ENCODE measurements at regions not wholly inside any gene's neighbourhood (a gene's known extent, or its start where the extent isn't known, plus 50 kb on each side); places are given as distances from the start of the nearest gene placed in this dataset.

DNA sequence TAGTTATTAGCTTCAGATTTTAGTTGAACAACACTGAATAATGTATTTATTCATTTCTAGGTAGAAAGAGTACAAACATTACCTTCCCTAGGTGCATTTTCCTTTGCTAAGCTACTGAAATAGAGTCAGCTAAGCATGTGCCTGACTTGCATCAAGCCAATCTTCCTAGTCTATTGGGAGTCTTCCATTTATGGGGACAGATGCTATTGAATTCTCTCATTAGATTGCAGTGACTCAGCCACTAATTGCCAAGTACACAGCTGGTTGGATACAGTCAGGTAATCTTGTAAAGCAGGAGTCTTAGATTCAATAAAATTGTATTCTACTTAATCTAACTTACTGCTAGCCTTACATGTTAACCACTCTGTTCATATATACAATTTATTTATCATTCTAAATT is 55.2 kb upstream of the RPS13 start:
- DNase-seq (no peak), ATAC-seq (no peak)
- H3K9me3 Mint-ChIP-seq, result no peaks in the 10 kb centered on the region
- H3K4me3 ChIP-seq (ENCODE audit: low read length), result no peak overlapping the region
- H3K27me3 ChIP-seq (ENCODE audit: control insufficient read depth, insufficient read depth, low read length), result no peaks in the 10 kb centered on the region
- peaks cover 42% of the 10 kb centered on the region for H3K36me3 ChIP-seq (ENCODE audit: control insufficient read depth, insufficient read depth, low read length)
- no peaks in the 10 kb centered on the region for H3K36me3 Mint-ChIP-seq
- intact Hi-C loops (cut with micrococcal nuclease), result no loop called here
- no peak overlapping the region for H3K4me3 Mint-ChIP-seq
- no peak overlapping the region for H3K27ac ChIP-seq (ENCODE audit: low read length)
- H3K4me1 Mint-ChIP-seq, result peaks cover 0 to 7% of the 10 kb centered on the region in 2 donors
- no peaks in the 10 kb centered on the region for H3K4me1 ChIP-seq (ENCODE audit: control insufficient read depth, insufficient read depth, low read length)
- TF ChIP-seq, protein P1, sequence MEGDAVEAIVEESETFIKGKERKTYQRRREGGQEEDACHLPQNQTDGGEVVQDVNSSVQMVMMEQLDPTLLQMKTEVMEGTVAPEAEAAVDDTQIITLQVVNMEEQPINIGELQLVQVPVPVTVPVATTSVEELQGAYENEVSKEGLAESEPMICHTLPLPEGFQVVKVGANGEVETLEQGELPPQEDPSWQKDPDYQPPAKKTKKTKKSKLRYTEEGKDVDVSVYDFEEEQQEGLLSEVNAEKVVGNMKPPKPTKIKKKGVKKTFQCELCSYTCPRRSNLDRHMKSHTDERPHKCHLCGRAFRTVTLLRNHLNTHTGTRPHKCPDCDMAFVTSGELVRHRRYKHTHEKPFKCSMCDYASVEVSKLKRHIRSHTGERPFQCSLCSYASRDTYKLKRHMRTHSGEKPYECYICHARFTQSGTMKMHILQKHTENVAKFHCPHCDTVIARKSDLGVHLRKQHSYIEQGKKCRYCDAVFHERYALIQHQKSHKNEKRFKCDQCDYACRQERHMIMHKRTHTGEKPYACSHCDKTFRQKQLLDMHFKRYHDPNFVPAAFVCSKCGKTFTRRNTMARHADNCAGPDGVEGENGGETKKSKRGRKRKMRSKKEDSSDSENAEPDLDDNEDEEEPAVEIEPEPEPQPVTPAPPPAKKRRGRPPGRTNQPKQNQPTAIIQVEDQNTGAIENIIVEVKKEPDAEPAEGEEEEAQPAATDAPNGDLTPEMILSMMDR (IDR thresholded peaks at IDR 0.05), result no peak
- H3K27me3 Mint-ChIP-seq (ENCODE audit: low read depth in 2 of 2), result no peaks in the 10 kb centered on the region
- H3K27ac Mint-ChIP-seq, result no peak overlapping the region
- no peaks in the 10 kb centered on the region for H3K9me3 ChIP-seq (ENCODE audit: control insufficient read depth, insufficient read depth, low read length)

DNA sequence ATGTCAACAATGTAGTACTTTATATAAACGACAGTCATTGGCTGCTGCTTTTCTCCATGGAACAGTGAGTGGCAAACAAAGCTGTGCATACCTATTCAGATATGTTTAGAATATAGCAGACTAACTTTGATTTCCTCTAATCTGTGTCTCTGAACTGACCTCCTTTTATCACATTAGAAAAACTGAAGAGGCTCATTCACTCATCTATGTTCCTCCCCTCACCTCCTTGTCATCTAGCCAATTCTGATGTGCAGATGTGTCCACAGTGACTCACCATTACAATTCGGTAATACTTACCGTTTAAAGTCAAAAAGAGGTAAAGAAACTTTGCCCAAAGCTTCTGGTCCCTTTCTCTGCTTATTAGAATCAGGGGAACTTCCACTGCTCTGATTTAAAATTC is 51.5 kb upstream of the RPS13 start:
- H3K36me3 ChIP-seq (ENCODE audit: control insufficient read depth, insufficient read depth, low read length), result peaks cover 35% of the 10 kb centered on the region
- H3K4me3 ChIP-seq (ENCODE audit: low read length), result no peak overlapping the region
- TF ChIP-seq, protein P1 (IDR thresholded peaks at IDR 0.05), result no peak
- H3K4me1 Mint-ChIP-seq, result no peaks in the 10 kb centered on the region
- H3K27me3 ChIP-seq (ENCODE audit: control insufficient read depth, insufficient read depth, low read length), result no peaks in the 10 kb centered on the region
- no peaks in the 10 kb centered on the region for H3K9me3 ChIP-seq (ENCODE audit: control insufficient read depth, insufficient read depth, low read length)
- no peaks in the 10 kb centered on the region for H3K4me1 ChIP-seq (ENCODE audit: control insufficient read depth, insufficient read depth, low read length)
- 98% methylated on average over 3 of the region's 3 CpGs for WGBS (ENCODE audit: insufficient coverage)
- no peak overlapping the region for H3K27ac ChIP-seq (ENCODE audit: low read length)
- no peaks in the 10 kb centered on the region for H3K9me3 Mint-ChIP-seq
- H3K27ac Mint-ChIP-seq, result no peak overlapping the region
- H3K36me3 Mint-ChIP-seq, result no peaks in the 10 kb centered on the region
- H3K4me3 Mint-ChIP-seq, result no peak overlapping the region
- intact Hi-C loops (cut with micrococcal nuclease), result no loop called here
- ATAC-seq (no peak), DNase-seq (no peak)
- H3K27me3 Mint-ChIP-seq (ENCODE audit: low read depth in 2 of 2), result no peaks in the 10 kb centered on the region
